Suprapubic skin (tissue), 4 donors: ENCODE measurements at regions not wholly inside any gene's neighbourhood (a gene's known extent, or its start where the extent isn't known, plus 50 kb on each side); places are given as distances from the start of the nearest gene placed in this dataset.

ENCODE experiments used
- DNase-seq, 2 donors: peaks; one replicate each; pipeline ENCODE4 v3.0.0-alpha.2; 2019; ENCODE audit warnings: low spot score in 2 of 2
- H3K27ac ChIP-seq: fragments of 200-600 bp; sonication (generic); one replicate; pipeline ENCODE4 v1.5.1; 2019
- H3K27me3 ChIP-seq: fragments of 200-600 bp; sonication (generic); one replicate; pipeline ENCODE4 v1.5.1; 2019
- H3K36me3 ChIP-seq: fragments of 200-600 bp; sonication (generic); one replicate; pipeline ENCODE4 v1.5.1; 2019
- H3K4me1 ChIP-seq: fragments of 200-600 bp; sonication (generic); one replicate; pipeline ENCODE4 v1.5.1; 2019
- H3K4me3 ChIP-seq: fragments of 200-600 bp; sonication (generic); one replicate; pipeline ENCODE4 v1.5.1; 2019; ENCODE audit warnings: mild to moderate bottlenecking
- H3K9me3 ChIP-seq: fragments of 200-600 bp; sonication (generic); one replicate; pipeline ENCODE4 v1.5.1; 2019
- CTCF ChIP-seq, 2 donors: fragments of 200-600 bp in 1 of 2; fragments of 450-650 bp in 1 of 2; sonication (generic) in 1 of 2; IDR thresholded peaks; one replicate each; pipeline ENCODE4 v1.5.1; 2016 to 2019; ENCODE audit warnings: antibody characterized with exemption in 2 of 2, mild to moderate bottlenecking in 1 of 2, moderate library complexity in 1 of 2
- EP300 ChIP-seq: sonication (generic); formaldehyde crosslinking; IDR thresholded peaks from one replicate; pipeline ENCODE4 v1.6.1; 2017; ENCODE audit warnings: antibody characterized with exemption
- POLR2A ChIP-seq, 2 donors: fragments of 450-650 bp; IDR thresholded peaks; one replicate each; pipeline ENCODE4 v1.6.1; 2017; ENCODE audit warnings: antibody characterized with exemption in 2 of 2, mild to moderate bottlenecking in 2 of 2, moderate library complexity in 2 of 2
- POLR2AphosphoS5 ChIP-seq, 3 donors: sonication (generic); formaldehyde crosslinking; IDR thresholded peaks; one replicate each; pipeline ENCODE4 v1.6.1; 2017; ENCODE audit warnings: antibody characterized with exemption in 3 of 3
- WGBS: methylation state at CpG from one replicate; pipeline ENCODE4 v1.1.5; 2018; 5-methylcytosine and 5-hydroxymethylcytosine counted together

GRCh38 chrY:7464742-7465141 is 553.2 kb upstream of the AMELY start:
- WGBS = no CpG with 5 or more reads among the region's 2 CpGs

GRCh38 chrY:7463711-7464110 is 552.2 kb upstream of the AMELY start:
- no peaks in the 10 kb centered on the region for H3K9me3 ChIP-seq
- H3K4me3 ChIP-seq = no peak overlapping the region
- TF ChIP-seq EP300 (no peak), POLR2AphosphoS5 (IDR thresholded peaks at IDR 0.05) (no peak), POLR2A (IDR thresholded peaks at IDR 0.05) (no peak)
- no peaks in the 10 kb centered on the region for H3K36me3 ChIP-seq
- peaks cover 3% of the 10 kb centered on the region for H3K4me1 ChIP-seq
- no CpG with 5 or more reads among the region's 2 CpGs for WGBS
- no peaks in the 10 kb centered on the region for H3K27me3 ChIP-seq
- no peak for DNase-seq
- H3K27ac ChIP-seq = no peak overlapping the region

More at GRCh38 chrY:7464742-7465141, 553.2 kb upstream of the AMELY start:
- no peak for DNase-seq
- Histone ChIP-seq H3K36me3 (no peaks in the 10 kb centered on the region), H3K9me3 (no peaks in the 10 kb centered on the region), H3K27me3 (no peaks in the 10 kb centered on the region), H3K27ac (peak overlapping the region; percentile 41), H3K4me3 (no peak overlapping the region), H3K4me1 (peaks cover 4% of the 10 kb centered on the region)
- no peak for TF ChIP-seq POLR2AphosphoS5 (IDR thresholded peaks at IDR 0.05)
- no peak for TF ChIP-seq POLR2A (IDR thresholded peaks at IDR 0.05)
- TF ChIP-seq EP300 = no peak
- no peak for TF ChIP-seq CTCF (IDR thresholded peaks at IDR 0.05)

GRCh38 chrY:7463196-7463595 is 551.6 kb upstream of the AMELY start:
- TF ChIP-seq POLR2AphosphoS5 (IDR thresholded peaks at IDR 0.05) = no peak
- TF ChIP-seq POLR2A (IDR thresholded peaks at IDR 0.05) = no peak
- TF ChIP-seq EP300 = no peak
- TF ChIP-seq CTCF (IDR thresholded peaks at IDR 0.05) = no peak
- H3K9me3 ChIP-seq = no peaks in the 10 kb centered on the region
- H3K27ac ChIP-seq = no peak overlapping the region
- H3K36me3 ChIP-seq = no peaks in the 10 kb centered on the region
- no peak overlapping the region for H3K4me3 ChIP-seq
- H3K4me1 ChIP-seq = no peaks in the 10 kb centered on the region
- WGBS = no CpG with 5 or more reads among the region's 2 CpGs
- DNase-seq = no peak
- no peaks in the 10 kb centered on the region for H3K27me3 ChIP-seq

GRCh38 chrY:7462657-7463056 is 551.1 kb upstream of the AMELY start:
- DNase-seq = no peak
- Histone ChIP-seq H3K4me3 (no peak overlapping the region), H3K27ac (no peak overlapping the region), H3K9me3 (no peaks in the 10 kb centered on the region), H3K4me1 (no peaks in the 10 kb centered on the region), H3K36me3 (no peaks in the 10 kb centered on the region), H3K27me3 (no peaks in the 10 kb centered on the region)
- no CpG with 5 or more reads among the region's 2 CpGs for WGBS
- no peak for TF ChIP-seq EP300
- TF ChIP-seq POLR2A (IDR thresholded peaks at IDR 0.05) = no peak
- no peak for TF ChIP-seq CTCF (IDR thresholded peaks at IDR 0.05)
- TF ChIP-seq POLR2AphosphoS5 (IDR thresholded peaks at IDR 0.05) = no peak

- WGBS = no CpG with 5 or more reads among the region's 6 CpGs
Observed at GRCh38 chrY:7461873-7462525, 550.4 kb upstream of the AMELY start.

More at GRCh38 chrY:7461873-7462525, 550.4 kb upstream of the AMELY start:
- H3K9me3 ChIP-seq = no peaks in the 10 kb centered on the region
- no peaks in the 10 kb centered on the region for H3K4me1 ChIP-seq
- H3K36me3 ChIP-seq = no peaks in the 10 kb centered on the region
- TF ChIP-seq EP300 (no peak), POLR2A (IDR thresholded peaks at IDR 0.05) (no peak), CTCF (IDR thresholded peaks at IDR 0.05) (no peak), POLR2AphosphoS5 (IDR thresholded peaks at IDR 0.05) (no peak)
- DNase-seq = no peak
- no peak overlapping the region for H3K27ac ChIP-seq
- no peak overlapping the region for H3K4me3 ChIP-seq
- no peaks in the 10 kb centered on the region for H3K27me3 ChIP-seq
